PC-3 (cell line): ENCODE measurements at regions not wholly inside any gene's neighbourhood (a gene's known extent, or its start where the extent isn't known, plus 50 kb on each side); places are given as distances from the start of the nearest gene placed in this dataset.
"Not testable (repeated sequence)": the region's sequence is repeated elsewhere in the genome, so short reads cannot be mapped to it uniquely, and the experiment has no call there.

Experiments used
- ATAC-seq: fragments of 200-7000 bp; cut with Tn5 transposase; 2 replicates; pipeline ENCODE4 v1.9.1; 2020; ENCODE audit warnings: mild to moderate bottlenecking, moderate library complexity
- BruUV-seq: library from RNA; stranded (reverse); fragments of 400-500 nt; replicated peaks from 2 replicates; lab custom pipeline; 2021; lab: Mats Ljungman, UMichigan
- CTCF ChIA-PET: fragments of 300-600 bp; sonication (Branson Sonifier 250); formaldehyde crosslinking; loops from one replicate; lab custom pipeline; 2022; ENCODE audit warnings: antibody characterized with exemption; lab: Charles Lee
- POLR2A ChIA-PET: fragments of 300-600 bp; sonication (Branson Sonifier 250); formaldehyde crosslinking; loops from one replicate; lab custom pipeline; 2022; ENCODE audit warnings: antibody characterized with exemption; ENCODE audit not compliant: unreplicated experiment; lab: Charles Lee
- DNase-seq: peaks from one replicate; pipeline ENCODE4 v3.0.0-alpha.2; 2015
- H2AFZ ChIP-seq: fragments of 300-600 bp; sonication (generic); 2 replicates; pipeline ENCODE4 v1.6.0; 2016; ENCODE audit warnings: antibody characterized with exemption, low read length
- H3F3A ChIP-seq: fragments of 300-600 bp; sonication (generic); one replicate; pipeline ENCODE4 v1.6.0; 2017; ENCODE audit warnings: antibody characterized with exemption, low read length, control low read depth, mild to moderate bottlenecking; ENCODE audit not compliant: unreplicated experiment
- H3K27ac ChIP-seq: fragments of 300-600 bp; sonication (generic); 2 replicates; pipeline ENCODE4 v1.5.1; 2016; ENCODE audit warnings: mild to moderate bottlenecking, low read length
- H3K27me3 ChIP-seq: fragments of 300-600 bp; sonication (generic); 2 replicates; pipeline ENCODE4 v1.6.1; 2016; ENCODE audit warnings: low read length, mixed read lengths
- H3K36me3 ChIP-seq: fragments of 300-600 bp; sonication (generic); 2 replicates; pipeline ENCODE4 v1.6.1; 2016; ENCODE audit warnings: low read depth, mixed run types, low read length, mixed read lengths
- H3K4me1 ChIP-seq: fragments of 300-600 bp; sonication (generic); 2 replicates; pipeline ENCODE4 v1.5.1; 2016; ENCODE audit warnings: low read length; ENCODE audit not compliant: insufficient read depth
- H3K4me2 ChIP-seq: fragments of 300-600 bp; sonication (generic); 2 replicates; pipeline ENCODE4 v1.6.0; 2016; ENCODE audit warnings: low read length
- H3K4me3 ChIP-seq: fragments of 300-600 bp; sonication (generic); 2 replicates; pipeline ENCODE4 v1.5.1; 2016; ENCODE audit warnings: mild to moderate bottlenecking, low read length, mixed read lengths
- H3K79me2 ChIP-seq: fragments of 300-600 bp; sonication (generic); 2 replicates; pipeline ENCODE4 v1.6.1; 2017; ENCODE audit warnings: low read length, mixed read lengths
- H3K9ac ChIP-seq: fragments of 300-600 bp; sonication (generic); 2 replicates; pipeline ENCODE4 v1.6.0; 2016; ENCODE audit warnings: mild to moderate bottlenecking, low read length
- H3K9me2 ChIP-seq: fragments of 300-600 bp; sonication (generic); replicated peaks from 2 replicates; pipeline ENCODE4 v1.6.1; 2016; ENCODE audit warnings: mixed run types, low read length, mixed read lengths
- H3K9me3 ChIP-seq: fragments of 300-600 bp; sonication (generic); 2 replicates; pipeline ENCODE4 v1.6.1; 2016; ENCODE audit warnings: low read length, mixed read lengths
- H4K20me1 ChIP-seq: fragments of 300-600 bp; sonication (generic); 2 replicates; pipeline ENCODE4 v1.6.1; 2016; ENCODE audit warnings: low read length, mixed read lengths
- CTCF ChIP-seq: fragments of 300-600 bp; sonication (generic); conservative IDR thresholded peaks from 2 replicates; pipeline ENCODE4 v1.5.1; 2017; ENCODE audit warnings: antibody characterized with exemption, low read depth, mild to moderate bottlenecking, low read length
- EZH2 ChIP-seq: fragments of 300-600 bp; sonication (generic); IDR thresholded peaks from one replicate; pipeline ENCODE4 v1.6.1; 2017; ENCODE audit warnings: antibody characterized with exemption, mild to moderate bottlenecking, low read length; ENCODE audit not compliant: unreplicated experiment
- EZH2phosphoT487 ChIP-seq: fragments of 300-600 bp; sonication (generic); IDR thresholded peaks from 2 replicates; pipeline ENCODE4 v1.6.1; 2018; ENCODE audit warnings: mild to moderate bottlenecking, antibody characterized with exemption, low read length, borderline replicate concordance
- intact Hi-C: fragments of 100-400 bp; cut with micrococcal nuclease; formaldehyde crosslinking; loops from 2 replicates; pipeline ENCODE4 v1.9.0; 2023

GRCh38 chr5:13581914-13582313, 362.6 kb downstream of the DNAH5 start:
- ATAC-seq: no peak
- intact Hi-C loops: no loop called here
- no TSS peak for BruUV-seq
- no peak overlapping the region for H3K9ac ChIP-seq
- ChIA-PET CTCF (no interaction called here), POLR2A (no interaction called here)
- H3K4me2 ChIP-seq: no peak overlapping the region
- no peak for TF ChIP-seq EZH2
- TF ChIP-seq EZH2phosphoT487: no peak
- no peak for TF ChIP-seq CTCF
- H3K36me3 ChIP-seq: no peaks in the 10 kb centered on the region
- H3F3A ChIP-seq: no peaks in the 10 kb centered on the region
- no peak overlapping the region for H3K27ac ChIP-seq
- H3K9me2 ChIP-seq: no peaks in the 10 kb centered on the region
- no peaks in the 10 kb centered on the region for H3K27me3 ChIP-seq
- no peaks in the 10 kb centered on the region for H4K20me1 ChIP-seq
- no peaks in the 10 kb centered on the region for H3K9me3 ChIP-seq
- DNase-seq: no peak
- no peak overlapping the region for H2AFZ ChIP-seq
- H3K4me3 ChIP-seq: no peak overlapping the region
- no peaks in the 10 kb centered on the region for H3K4me1 ChIP-seq
- no peaks in the 10 kb centered on the region for H3K79me2 ChIP-seq

GRCh38 chr5:13581132-13581531, 363.4 kb downstream of the DNAH5 start:
- Histone ChIP-seq H3K36me3 (no peaks in the 10 kb centered on the region), H3F3A (no peaks in the 10 kb centered on the region), H3K4me1 (no peaks in the 10 kb centered on the region), H4K20me1 (no peaks in the 10 kb centered on the region), H3K27me3 (no peaks in the 10 kb centered on the region), H2AFZ (no peak overlapping the region), H3K4me3 (no peak overlapping the region), H3K9me3 (no peaks in the 10 kb centered on the region), H3K9me2 (no peaks in the 10 kb centered on the region), H3K27ac (no peak overlapping the region), H3K4me2 (no peak overlapping the region), H3K79me2 (no peaks in the 10 kb centered on the region), H3K9ac (no peak overlapping the region)
- ATAC-seq: no peak
- intact Hi-C loops: no loop called here
- no peak for TF ChIP-seq CTCF
- TF ChIP-seq EZH2: no peak
- TF ChIP-seq EZH2phosphoT487: no peak
- no peak for DNase-seq
- no TSS peak for BruUV-seq
- POLR2A ChIA-PET: no interaction called here
- CTCF ChIA-PET: no interaction called here

GRCh38 chr5:13580058-13580457, 364.4 kb downstream of the DNAH5 start:
- H3K27me3 ChIP-seq: no peaks in the 10 kb centered on the region
- no peak for TF ChIP-seq EZH2
- no peak for TF ChIP-seq CTCF
- TF ChIP-seq EZH2phosphoT487: no peak
- H3K27ac ChIP-seq: no peak overlapping the region
- no peaks in the 10 kb centered on the region for H3K4me1 ChIP-seq
- intact Hi-C loops: no loop called here
- no peaks in the 10 kb centered on the region for H3K9me2 ChIP-seq
- no TSS peak for BruUV-seq
- H3K4me3 ChIP-seq: no peak overlapping the region
- no peak overlapping the region for H3K9ac ChIP-seq
- no peaks in the 10 kb centered on the region for H3F3A ChIP-seq
- H3K9me3 ChIP-seq: no peaks in the 10 kb centered on the region
- no peak for DNase-seq
- ChIA-PET POLR2A (interaction anchor here (0.6 kb wide), 1 partner anchor 20 kb away, joined by 3 read pairs; no protein-coding TSS in a partner anchor), CTCF (no interaction called here)
- no peaks in the 10 kb centered on the region for H3K36me3 ChIP-seq
- no peaks in the 10 kb centered on the region for H3K79me2 ChIP-seq
- ATAC-seq: no peak
- no peak overlapping the region for H2AFZ ChIP-seq
- H4K20me1 ChIP-seq: no peaks in the 10 kb centered on the region
- H3K4me2 ChIP-seq: no peak overlapping the region

GRCh38 chr5:13579091-13579490, 365.4 kb downstream of the DNAH5 start:
- H2AFZ ChIP-seq, H3K36me3 ChIP-seq, H3K4me2 ChIP-seq, BruUV-seq, H3F3A ChIP-seq, intact Hi-C loops, H3K9me2 ChIP-seq, H3K79me2 ChIP-seq, H3K4me3 ChIP-seq, H3K9me3 ChIP-seq, H3K4me1 ChIP-seq, ATAC-seq, CTCF ChIA-PET, H4K20me1 ChIP-seq, POLR2A ChIA-PET, H3K27ac ChIP-seq, H3K27me3 ChIP-seq, H3K9ac ChIP-seq, DNase-seq: not testable (repeated sequence)
